Tibial nerve (tissue), 4 donors: ENCODE measurements at regions not wholly inside any gene's neighbourhood (a gene's known extent, or its start where the extent isn't known, plus 50 kb on each side); places are given as distances from the start of the nearest gene placed in this dataset.

Experiments used
- CTCF ChIP-seq, 5 experiments: fragments of 200-600 bp in 3 of 5; fragments of 450-650 bp in 2 of 5; sonication (generic) in 3 of 5; IDR thresholded peaks; one replicate each; pipeline ENCODE4 v1.5.1; 2016 to 2019; ENCODE audit warnings: antibody characterized with exemption in 5 of 5, mild to moderate bottlenecking in 3 of 5, moderate library complexity in 2 of 5
- EP300 ChIP-seq, 2 donors: sonication (generic); formaldehyde crosslinking; IDR thresholded peaks; one replicate each; pipeline ENCODE4 v1.6.1; 2017; ENCODE audit warnings: antibody characterized with exemption in 2 of 2, mild to moderate bottlenecking in 1 of 2
- POLR2A ChIP-seq, 2 donors: fragments of 450-650 bp; IDR thresholded peaks; one replicate each; pipeline ENCODE4 v1.6.1; 2017; ENCODE audit warnings: antibody characterized with exemption in 2 of 2, mild to moderate bottlenecking in 2 of 2, moderate library complexity in 2 of 2

DNA sequence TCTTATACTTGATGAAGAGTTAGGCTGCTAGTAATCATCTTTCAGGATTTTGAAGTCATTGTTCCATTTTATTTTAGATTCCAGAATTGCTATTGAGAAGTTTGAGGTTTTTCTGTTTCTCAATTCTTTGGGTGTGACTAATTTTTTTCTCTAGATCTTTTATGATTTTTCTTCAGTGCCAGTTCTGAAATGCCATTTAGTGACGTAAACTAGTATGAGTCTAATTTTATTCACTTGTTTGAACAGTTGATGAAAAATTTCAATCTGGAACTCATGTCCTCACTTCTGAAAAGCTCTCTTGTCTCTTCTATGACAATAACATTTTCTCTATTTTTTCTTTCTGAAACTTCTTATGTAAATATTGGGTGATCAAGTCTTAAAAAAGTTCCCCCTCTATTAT, 188.5 kb upstream of the HTR2A start:
- TF ChIP-seq CTCF (IDR thresholded peaks at IDR 0.05) (no peak), POLR2A (IDR thresholded peaks at IDR 0.05) (no peak), EP300 (IDR thresholded peaks at IDR 0.05) (no peak)
